ENCODE measurements at regions not wholly inside any gene's neighbourhood (a gene's known extent, or its start where the extent isn't known, plus 50 kb on each side); places are given as distances from the start of the nearest gene placed in this dataset.

DNA sequence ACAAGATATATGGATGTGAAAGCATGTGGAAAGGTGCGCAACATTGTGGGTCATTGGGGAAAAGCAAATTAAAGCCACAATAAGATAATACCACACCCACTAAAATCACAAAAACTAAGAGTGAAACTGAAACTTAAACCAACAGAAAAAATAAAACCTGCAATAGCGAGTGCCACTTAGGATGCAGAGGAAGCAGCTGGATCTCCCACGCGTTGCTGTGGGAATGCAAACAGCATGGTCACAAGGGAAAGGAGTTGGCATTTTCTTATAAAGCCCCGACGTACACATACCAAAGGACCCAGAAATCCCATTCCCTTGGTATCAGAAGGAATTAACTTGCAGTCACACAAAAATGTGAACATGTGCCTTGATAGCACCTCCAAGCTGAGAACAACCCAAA is 712.0 kb downstream of the TBC1D22A start:
- no peak for DNase-seq (ENCODE audit: low read depth)

GRCh38 chr22:47472636-47473035 is 710.2 kb downstream of the TBC1D22A start:
- DNase-seq (ENCODE audit: low read depth): no peak

GRCh38 chr22:47471406-47471805 is 709.0 kb downstream of the TBC1D22A start:
- DNase-seq (ENCODE audit: low read depth): no peak

DNA sequence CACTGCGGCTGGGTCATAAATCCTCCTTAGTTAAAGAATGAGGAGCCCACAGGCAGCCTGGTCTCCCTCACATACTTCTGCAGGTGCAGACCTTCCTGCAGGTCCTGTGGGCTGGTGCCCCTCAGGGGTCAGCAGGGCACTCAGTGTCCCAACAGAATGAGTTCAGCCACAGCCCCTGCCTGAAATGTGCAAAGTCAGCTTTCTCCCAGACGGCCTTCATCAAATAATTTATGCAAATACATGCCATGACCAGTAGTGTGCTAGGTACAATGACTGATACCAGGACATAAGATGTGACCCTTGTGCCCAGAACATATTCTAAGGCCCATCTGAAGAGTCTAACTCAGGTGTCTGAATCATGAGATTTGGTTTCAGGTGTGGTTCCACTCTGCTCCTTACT is 703.4 kb downstream of the TBC1D22A start:
- no peak for DNase-seq (ENCODE audit: low read depth)

- DNase-seq (ENCODE audit: low read depth): no peak
Measured at GRCh38 chr22:47465222-47465621, 702.8 kb downstream of the TBC1D22A start.

DNA sequence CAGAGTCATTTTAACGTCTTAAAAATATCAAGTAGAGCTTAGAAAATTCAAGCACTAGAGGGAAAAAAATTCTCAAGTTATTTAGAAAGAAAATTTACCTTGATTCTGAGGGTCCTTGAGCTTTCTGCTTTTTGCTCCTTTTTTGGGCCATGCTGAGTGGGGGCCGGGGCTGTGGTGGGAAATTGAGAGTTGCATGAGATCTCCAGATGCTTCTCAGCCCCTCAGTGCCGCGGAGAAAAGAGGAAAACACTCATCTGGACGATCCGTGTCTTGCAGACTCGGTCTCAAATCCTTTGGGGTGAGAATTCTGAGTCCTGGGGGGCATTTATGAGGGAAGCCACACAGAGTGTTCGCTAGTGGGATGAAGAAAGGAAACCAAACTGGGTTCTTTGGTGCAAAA is 700.8 kb downstream of the TBC1D22A start:
- no peak for DNase-seq (ENCODE audit: low read depth)

GRCh38 chr22:47460861-47461260 is 698.4 kb downstream of the TBC1D22A start:
- DNase-seq (ENCODE audit: low read depth): no peak

GRCh38 chr22:47460176-47460575 is 697.7 kb downstream of the TBC1D22A start:
- no peak for DNase-seq (ENCODE audit: low read depth)

GRCh38 chr22:47458348-47458747 is 695.9 kb downstream of the TBC1D22A start:
- DNase-seq (ENCODE audit: low read depth): no peak

- DNase-seq (ENCODE audit: low read depth): no peak
Measured at GRCh38 chr22:47457509-47458300, 695.3 kb downstream of the TBC1D22A start.

- no peak for DNase-seq (ENCODE audit: low read depth)
Measured at GRCh38 chr22:47457021-47457420, 694.6 kb downstream of the TBC1D22A start.

DNA sequence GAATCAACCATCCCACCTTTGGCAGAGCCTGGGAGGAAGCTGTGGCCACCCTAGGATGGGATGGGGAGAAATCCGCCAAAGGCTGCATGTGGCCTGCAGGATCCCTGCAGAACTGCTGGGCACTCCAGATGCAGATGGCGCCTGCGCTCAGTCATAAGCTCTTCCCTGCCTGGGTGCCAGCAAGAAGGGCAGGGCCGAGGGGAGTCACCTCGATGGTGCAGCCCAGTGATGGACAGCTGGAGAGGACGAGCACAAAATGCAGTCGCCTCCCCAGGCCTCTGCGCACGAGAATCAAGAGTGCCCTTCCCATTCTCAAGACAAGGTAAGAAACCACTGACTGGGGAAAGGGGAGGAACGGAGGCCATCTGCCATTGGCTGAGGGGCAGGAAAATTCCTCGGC is 693.6 kb downstream of the TBC1D22A start:
- no peak for DNase-seq (ENCODE audit: low read depth)

- no peak for DNase-seq (ENCODE audit: low read depth)
Measured at GRCh38 chr22:47453049-47453448, 690.6 kb downstream of the TBC1D22A start.

DNA sequence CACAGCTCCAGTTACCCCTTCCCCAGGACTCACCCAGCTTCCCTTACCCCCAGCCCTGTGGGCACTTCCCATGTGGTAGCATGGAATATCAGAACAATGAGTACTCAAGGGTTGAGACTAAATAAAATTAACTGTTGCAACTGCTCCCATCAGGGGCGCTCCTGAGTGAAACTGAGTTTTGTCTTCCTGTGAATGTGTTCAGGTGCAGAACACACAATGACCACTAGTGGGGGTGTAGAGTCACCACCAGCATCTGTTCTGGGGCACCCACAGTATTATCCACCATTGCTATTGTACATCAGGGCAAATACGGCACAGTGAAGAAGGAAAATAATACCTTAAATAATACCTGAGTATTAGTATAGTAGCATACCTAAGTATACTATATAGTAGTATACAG is 689.7 kb downstream of the TBC1D22A start:
- DNase-seq (ENCODE audit: low read depth): no peak

GRCh38 chr22:47450876-47451475 is 688.5 kb downstream of the TBC1D22A start:
- no peak for DNase-seq (ENCODE audit: low read depth)

DNA sequence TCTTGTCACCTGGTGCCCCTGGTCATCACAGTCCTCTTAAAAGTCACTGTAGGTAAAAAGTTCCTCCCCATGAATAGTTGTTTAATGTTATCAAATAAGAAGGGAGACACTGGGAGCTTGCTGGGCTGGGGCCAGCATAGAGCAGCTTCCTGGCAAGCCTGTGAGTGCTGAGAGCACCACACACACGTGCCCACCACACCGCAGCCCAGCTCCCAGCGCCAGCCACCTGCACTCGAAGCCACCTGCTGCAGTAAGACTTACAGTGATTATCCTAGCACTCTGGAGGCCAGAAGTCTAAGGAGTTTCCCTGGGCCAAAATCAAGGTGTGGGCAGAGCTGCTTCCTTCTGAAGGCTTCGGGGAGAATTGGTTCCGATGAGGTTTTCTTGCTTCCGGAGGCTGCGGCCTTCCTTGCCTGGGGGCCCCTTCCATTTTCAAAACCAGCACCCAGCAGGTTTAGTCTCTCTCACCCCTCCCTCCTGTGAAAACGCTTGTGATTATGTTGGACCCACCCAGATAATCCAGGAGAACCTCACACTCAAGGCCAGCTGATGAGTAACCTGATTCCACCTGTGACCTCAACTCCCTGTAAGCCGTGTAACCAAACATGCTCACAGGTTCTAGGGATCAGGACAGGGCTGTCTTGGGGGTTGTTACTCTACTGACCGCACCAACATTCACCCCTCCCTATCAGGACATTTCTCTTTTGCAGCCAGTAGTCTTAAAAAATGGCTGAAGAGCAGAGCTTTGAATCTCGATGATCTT is 687.2 kb downstream of the TBC1D22A start:
- no peak for DNase-seq (ENCODE audit: low read depth)

GRCh38 chr22:47448231-47449223 is 686.1 kb downstream of the TBC1D22A start:
- DNase-seq (ENCODE audit: low read depth): no peak

DNA sequence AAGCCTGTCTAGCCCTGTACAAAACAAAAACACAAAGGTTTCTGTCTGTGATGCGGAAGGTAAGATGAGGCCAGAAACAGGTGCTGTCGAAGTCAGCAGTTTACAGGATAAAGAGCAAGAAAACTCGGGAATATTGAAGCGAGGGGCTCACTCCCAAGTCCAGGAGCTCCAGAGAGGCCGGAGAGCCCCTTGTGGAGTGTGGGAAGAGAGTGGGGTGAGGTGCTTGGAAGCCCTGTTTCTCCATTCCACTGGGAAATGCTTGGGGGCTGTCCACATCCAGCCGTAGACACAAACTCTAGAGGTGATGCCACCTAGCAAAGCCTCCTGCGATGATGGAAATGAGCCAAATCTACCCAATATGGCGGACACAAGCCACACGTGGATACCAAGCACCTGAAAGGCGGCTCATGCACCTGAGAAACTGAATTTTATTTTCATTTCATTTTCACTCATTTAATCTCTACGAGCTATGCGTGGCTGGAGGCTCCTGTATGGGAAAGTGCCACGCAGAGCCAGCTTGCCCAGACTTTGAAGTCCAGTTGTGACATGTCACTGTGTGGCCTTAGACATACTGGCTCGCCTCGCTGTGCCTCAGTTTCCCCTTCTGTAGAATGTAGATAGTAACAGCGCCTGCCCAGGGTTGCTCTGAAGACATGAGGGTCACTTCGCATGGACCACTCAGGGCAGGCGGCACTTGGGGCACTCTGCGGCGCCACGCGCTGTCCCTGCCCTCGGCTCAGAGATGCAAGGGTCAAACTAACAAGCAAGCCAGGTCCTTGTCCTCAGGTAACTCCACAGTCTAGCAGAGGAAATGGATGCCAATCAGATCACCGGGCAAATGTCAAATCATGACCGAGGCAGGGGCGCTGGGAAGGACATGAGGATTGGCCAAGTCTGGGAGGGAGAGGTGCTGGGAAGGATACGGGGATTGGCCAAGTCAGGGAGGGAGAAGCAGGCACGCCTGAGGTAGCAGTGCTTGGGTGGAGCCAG is 684.7 kb downstream of the TBC1D22A start:
- DNase-seq (ENCODE audit: low read depth): no peak

- DNase-seq (ENCODE audit: low read depth): no peak
Measured at GRCh38 chr22:47446331-47446730, 683.9 kb downstream of the TBC1D22A start.

- no peak for DNase-seq (ENCODE audit: low read depth)
Measured at GRCh38 chr22:47445716-47446290, 683.4 kb downstream of the TBC1D22A start.

Data from activated T-helper 1 cell treated with Interleukin-2 at 50 U/mL for 16 hours (primary cell).